UCSD-AML1 (cell line): ENCODE measurements at regions not wholly inside any gene's neighbourhood (a gene's known extent, or its start where the extent isn't known, plus 50 kb on each side); places are given as distances from the start of the nearest gene placed in this dataset.

Experiments used
- DNase-seq: peaks from one replicate; lab custom pipeline; 2025; ENCODE audit not compliant: unreplicated experiment; lab: John Stamatoyannopoulos, UW

- no peak for DNase-seq
These were observed 177.7 kb upstream of the CIBAR2 start for GRCh38 chr16:85289760-85290625.

GRCh38 chr16:85290626-85291301, 178.5 kb upstream of the CIBAR2 start:
- DNase-seq: no peak

GRCh38 chr16:85291302-85292148, 179.3 kb upstream of the CIBAR2 start:
- DNase-seq: peak; percentile 58

GRCh38 chr16:85293458-85293857, 181.2 kb upstream of the CIBAR2 start:
- no peak for DNase-seq

- no peak for DNase-seq
These were observed 181.8 kb upstream of the CIBAR2 start for GRCh38 chr16:85293904-85294642.

GRCh38 chr16:85294810-85295508, 182.7 kb upstream of the CIBAR2 start:
- no peak for DNase-seq

GRCh38 chr16:85296859-85297660, 184.8 kb upstream of the CIBAR2 start:
- peak; percentile 49 for DNase-seq

GRCh38 chr16:85297881-85298280, 185.6 kb upstream of the CIBAR2 start:
- DNase-seq: no peak

GRCh38 chr16:85300406-85300968, 188.2 kb upstream of the CIBAR2 start:
- no peak for DNase-seq

- no peak for DNase-seq
These were observed 189.0 kb upstream of the CIBAR2 start for GRCh38 chr16:85301231-85301630.

- DNase-seq: no peak
These were observed 190.0 kb upstream of the CIBAR2 start for GRCh38 chr16:85302018-85302847.

- no peak for DNase-seq
These were observed 190.6 kb upstream of the CIBAR2 start for GRCh38 chr16:85302848-85303353.

GRCh38 chr16:85303354-85303883, 191.1 kb upstream of the CIBAR2 start:
- peak; percentile 81 for DNase-seq

- DNase-seq: peak; percentile 27
These were observed 192.1 kb upstream of the CIBAR2 start for GRCh38 chr16:85304337-85304736.

GRCh38 chr16:85306071-85306792, 194.0 kb upstream of the CIBAR2 start:
- peak; percentile 89 for DNase-seq

GRCh38 chr16:85306793-85307551, 194.7 kb upstream of the CIBAR2 start:
- no peak for DNase-seq
